ENCODE measurements at regions not wholly inside any gene's neighbourhood (a gene's known extent, or its start where the extent isn't known, plus 50 kb on each side); places are given as distances from the start of the nearest gene placed in this dataset.

DNA sequence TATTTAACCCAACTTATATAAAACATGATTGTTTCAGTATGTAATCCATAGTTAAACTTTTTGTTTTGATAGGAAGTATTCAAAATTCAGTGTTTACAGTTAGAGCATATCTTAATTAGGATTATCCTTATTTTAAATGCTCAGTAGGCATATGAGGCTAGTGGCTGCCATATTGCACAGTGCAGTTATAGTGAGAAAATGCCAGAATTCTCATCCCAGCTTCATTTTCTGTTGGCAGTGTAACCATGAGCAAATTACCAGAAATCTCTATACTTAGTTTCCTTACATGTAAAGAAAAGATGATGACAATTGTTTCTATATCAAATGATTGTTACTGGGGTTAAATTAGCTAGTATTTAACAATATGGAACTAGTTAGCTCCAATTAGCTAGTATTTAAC lies 265.8 kb downstream of the ARAP2 start:
- Histone ChIP-seq H3K4me1 (ENCODE audit: control insufficient read depth in 1 of 2, insufficient read depth in 2 of 2, low read length in 2 of 2) (no peaks in the 10 kb centered on the region), H2AFZ (ENCODE audit: low read depth, low read length, poor library complexity, severe bottlenecking) (no peak overlapping the region), H3K4me3 (replicated peaks in 1 of 2; ENCODE audit: low read depth in 1 of 2, low read length in 2 of 2) (no peak overlapping the region), H3K9ac (ENCODE audit: low read length) (no peak overlapping the region), H3K9me2 (ENCODE audit: insufficient read depth) (no peaks in the 10 kb centered on the region; the same call in 1 of the 2 replicates), H4K20me1 (ENCODE audit: insufficient read depth) (no peaks in the 10 kb centered on the region), H3K27ac (ENCODE audit: low read depth, low read length) (no peak overlapping the region), H3K4me2 (ENCODE audit: low read length) (no peak overlapping the region), H3K79me2 (ENCODE audit: insufficient read depth, low read length) (no peaks in the 10 kb centered on the region), H3K27me3 (ENCODE audit: insufficient read depth, low read length) (no peaks in the 10 kb centered on the region), H3K9me3 (ENCODE audit: control insufficient read depth in 1 of 2, insufficient read depth in 1 of 2, low read depth in 1 of 2, low read length in 2 of 2) (no peaks in the 10 kb centered on the region), H3K36me3 (ENCODE audit: control insufficient read depth in 1 of 2, insufficient read depth in 2 of 2, low read length in 2 of 2) (no peaks in the 10 kb centered on the region)
- CTCF ChIA-PET, result no interaction called here
- TF ChIP-seq CBX3 (IDR thresholded peaks at IDR 0.05; ENCODE audit: low read depth) (no peak), SP1 (IDR thresholded peaks at IDR 0.05; ENCODE audit: low read depth) (no peak), CEBPB (IDR thresholded peaks at IDR 0.05; ENCODE audit: low read depth) (no peak), FOSL1 (IDR thresholded peaks at IDR 0.05; ENCODE audit: low read depth) (no peak), POLR2A (IDR thresholded peaks at IDR 0.05; ENCODE audit: borderline replicate concordance, extremely low read depth, insufficient read depth, insufficient read length) (no peak), ZNF274 (IDR thresholded peaks at IDR 0.05; ENCODE audit: low read depth, low read length) (no peak), TCF7L2 (IDR thresholded peaks at IDR 0.05; ENCODE audit: borderline replicate concordance, extremely low read depth, insufficient read depth, insufficient read length) (no peak), ELF1 (IDR thresholded peaks at IDR 0.05; ENCODE audit: borderline replicate concordance, low read depth) (no peak), EZH2phosphoT487 (IDR thresholded peaks at IDR 0.05; ENCODE audit: borderline replicate concordance) (no peak), YY1 (IDR thresholded peaks at IDR 0.05; ENCODE audit: extremely low read depth, insufficient replicate concordance, low read depth, low read length) (no peak), RAD21 (IDR thresholded peaks at IDR 0.05; ENCODE audit: low read depth) (no peak), EZH2 (IDR thresholded peaks at IDR 0.05) (no peak), JUND (IDR thresholded peaks at IDR 0.05) (no peak), EGR1 (IDR thresholded peaks at IDR 0.05; ENCODE audit: low read depth) (no peak), SRF (IDR thresholded peaks at IDR 0.05; ENCODE audit: low read depth) (no peak)
- TF ChIP-seq, protein P1, sequence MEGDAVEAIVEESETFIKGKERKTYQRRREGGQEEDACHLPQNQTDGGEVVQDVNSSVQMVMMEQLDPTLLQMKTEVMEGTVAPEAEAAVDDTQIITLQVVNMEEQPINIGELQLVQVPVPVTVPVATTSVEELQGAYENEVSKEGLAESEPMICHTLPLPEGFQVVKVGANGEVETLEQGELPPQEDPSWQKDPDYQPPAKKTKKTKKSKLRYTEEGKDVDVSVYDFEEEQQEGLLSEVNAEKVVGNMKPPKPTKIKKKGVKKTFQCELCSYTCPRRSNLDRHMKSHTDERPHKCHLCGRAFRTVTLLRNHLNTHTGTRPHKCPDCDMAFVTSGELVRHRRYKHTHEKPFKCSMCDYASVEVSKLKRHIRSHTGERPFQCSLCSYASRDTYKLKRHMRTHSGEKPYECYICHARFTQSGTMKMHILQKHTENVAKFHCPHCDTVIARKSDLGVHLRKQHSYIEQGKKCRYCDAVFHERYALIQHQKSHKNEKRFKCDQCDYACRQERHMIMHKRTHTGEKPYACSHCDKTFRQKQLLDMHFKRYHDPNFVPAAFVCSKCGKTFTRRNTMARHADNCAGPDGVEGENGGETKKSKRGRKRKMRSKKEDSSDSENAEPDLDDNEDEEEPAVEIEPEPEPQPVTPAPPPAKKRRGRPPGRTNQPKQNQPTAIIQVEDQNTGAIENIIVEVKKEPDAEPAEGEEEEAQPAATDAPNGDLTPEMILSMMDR (IDR thresholded peaks at IDR 0.05 in 2 of 3, conservative IDR thresholded peaks at IDR 0.05 in 1 of 3; ENCODE audit: borderline replicate concordance in 1 of 3, insufficient read depth in 1 of 3, low read depth in 2 of 3, low read length in 2 of 3), result no peak
- TF ChIP-seq, protein P2, sequence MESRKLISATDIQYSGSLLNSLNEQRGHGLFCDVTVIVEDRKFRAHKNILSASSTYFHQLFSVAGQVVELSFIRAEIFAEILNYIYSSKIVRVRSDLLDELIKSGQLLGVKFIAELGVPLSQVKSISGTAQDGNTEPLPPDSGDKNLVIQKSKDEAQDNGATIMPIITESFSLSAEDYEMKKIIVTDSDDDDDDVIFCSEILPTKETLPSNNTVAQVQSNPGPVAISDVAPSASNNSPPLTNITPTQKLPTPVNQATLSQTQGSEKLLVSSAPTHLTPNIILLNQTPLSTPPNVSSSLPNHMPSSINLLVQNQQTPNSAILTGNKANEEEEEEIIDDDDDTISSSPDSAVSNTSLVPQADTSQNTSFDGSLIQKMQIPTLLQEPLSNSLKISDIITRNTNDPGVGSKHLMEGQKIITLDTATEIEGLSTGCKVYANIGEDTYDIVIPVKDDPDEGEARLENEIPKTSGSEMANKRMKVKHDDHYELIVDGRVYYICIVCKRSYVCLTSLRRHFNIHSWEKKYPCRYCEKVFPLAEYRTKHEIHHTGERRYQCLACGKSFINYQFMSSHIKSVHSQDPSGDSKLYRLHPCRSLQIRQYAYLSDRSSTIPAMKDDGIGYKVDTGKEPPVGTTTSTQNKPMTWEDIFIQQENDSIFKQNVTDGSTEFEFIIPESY (IDR thresholded peaks at IDR 0.05; ENCODE audit: extremely low read depth, insufficient replicate concordance, low read length), result no peak
- TF ChIP-seq, protein P3, sequence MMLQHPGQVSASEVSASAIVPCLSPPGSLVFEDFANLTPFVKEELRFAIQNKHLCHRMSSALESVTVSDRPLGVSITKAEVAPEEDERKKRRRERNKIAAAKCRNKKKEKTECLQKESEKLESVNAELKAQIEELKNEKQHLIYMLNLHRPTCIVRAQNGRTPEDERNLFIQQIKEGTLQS (IDR thresholded peaks at IDR 0.05), result no peak
- ATAC-seq, result no peak
- no peak for DNase-seq (ENCODE audit: low read depth, low spot score)
- intact Hi-C loops (cut with micrococcal nuclease), result no loop called here
- RAD21 ChIA-PET (ENCODE audit: low non-redundant PET in 1 of 2, low total read pairs in 2 of 2, uncharacterized antibody in 2 of 2, unreplicated experiment in 2 of 2), result no interaction called here
- no TSS peak for BruUV-seq (replicated peaks)
- POLR2A ChIA-PET, result no interaction called here

Data from HCT116 (cell line).